BLaER1 treated with 17β-estradiol and CSF1 and Interleukin-3, amounts not matched to agents 10 nM and 100 nM (cell line): ENCODE measurements at regions not wholly inside any gene's neighbourhood (a gene's known extent, or its start where the extent isn't known, plus 50 kb on each side); places are given as distances from the start of the nearest gene placed in this dataset.

Experiments used
- H3K27ac ChIP-seq, 11 experiments: shearing (Covaris generic); formaldehyde crosslinking; 2 replicates each; pipeline ENCODE4 v1.8.1; 2022
- H3K27me3 ChIP-seq, 11 experiments: shearing (Covaris generic); formaldehyde crosslinking; 2 replicates each; pipeline ENCODE4 v1.8.1; 2022
- H3K36me3 ChIP-seq, 11 experiments: shearing (Covaris generic); formaldehyde crosslinking; 2 replicates each; pipeline ENCODE4 v1.8.1; 2022
- H3K4me1 ChIP-seq, 10 experiments: shearing (Covaris generic); formaldehyde crosslinking; 2 replicates each; pipeline ENCODE4 v1.8.1; 2022
- H3K4me2 ChIP-seq, 11 experiments: shearing (Covaris generic); formaldehyde crosslinking; 2 replicates each; pipeline ENCODE4 v1.8.1; 2022
- H3K4me3 ChIP-seq, 10 experiments: shearing (Covaris generic); formaldehyde crosslinking; 2 replicates each; pipeline ENCODE4 v1.8.1; 2022
- H3K9ac ChIP-seq, 11 experiments: shearing (Covaris generic); formaldehyde crosslinking; 2 replicates each; pipeline ENCODE4 v1.8.1; 2022
- H3K9me3 ChIP-seq, 11 experiments: shearing (Covaris generic); formaldehyde crosslinking; replicated peaks in 1 of 11; 2 replicates each; pipeline ENCODE4 v1.8.1; 2022
- H4K20me1 ChIP-seq, 11 experiments: shearing (Covaris generic); formaldehyde crosslinking; 2 replicates each; pipeline ENCODE4 v1.8.1; 2022
- Cebpa-rat ChIP-seq, 11 experiments: shearing (Covaris generic); IDR thresholded peaks; 2 replicates each; pipeline ENCODE4 v1.8.1; 2022

GRCh38 chr14:101200008-101200649, 296.6 kb upstream of the RTL1 start:
- Histone ChIP-seq H3K4me1 (no peaks in the 10 kb centered on the region), H3K27me3 (no peaks in the 10 kb centered on the region), H3K36me3 (no peaks in the 10 kb centered on the region), H3K4me3 (no peak overlapping the region), H3K4me2 (no peak overlapping the region), H4K20me1 (no peaks in the 10 kb centered on the region), H3K9ac (no peak overlapping the region), H3K27ac (no peak overlapping the region), H3K9me3 (peaks cover 9 to 22% (median 19%) of the 10 kb centered on the region in 11 experiments; a peak in 20 of 22 replicates)
- TF ChIP-seq Cebpa-rat (IDR thresholded peaks at IDR 0.05): no peak

GRCh38 chr14:101200650-101201516, 297.4 kb upstream of the RTL1 start:
- no peak overlapping the region for H3K9ac ChIP-seq
- H3K27me3 ChIP-seq: no peaks in the 10 kb centered on the region
- H3K4me2 ChIP-seq: no peak overlapping the region
- TF ChIP-seq Cebpa-rat (IDR thresholded peaks at IDR 0.05): no peak
- H3K4me3 ChIP-seq: no peak overlapping the region
- H3K36me3 ChIP-seq: no peaks in the 10 kb centered on the region
- H3K9me3 ChIP-seq: peaks cover 17 to 30% (median 25%) of the 10 kb centered on the region in 11 experiments; a peak in 21 of 22 replicates
- no peaks in the 10 kb centered on the region for H3K4me1 ChIP-seq
- no peaks in the 10 kb centered on the region for H4K20me1 ChIP-seq
- H3K27ac ChIP-seq: no peak overlapping the region

GRCh38 chr14:101201535-101202151, 298.1 kb upstream of the RTL1 start:
- Histone ChIP-seq H3K36me3 (no peaks in the 10 kb centered on the region), H4K20me1 (no peaks in the 10 kb centered on the region), H3K27ac (no peak overlapping the region), H3K9me3 (peaks cover 24 to 37% (median 33%) of the 10 kb centered on the region in 11 experiments), H3K4me1 (no peaks in the 10 kb centered on the region), H3K27me3 (no peaks in the 10 kb centered on the region), H3K4me3 (no peak overlapping the region), H3K9ac (no peak overlapping the region), H3K4me2 (no peak overlapping the region)
- no peak for TF ChIP-seq Cebpa-rat (IDR thresholded peaks at IDR 0.05)

- Histone ChIP-seq H3K9ac (no peak overlapping the region), H3K27me3 (no peaks in the 10 kb centered on the region), H3K4me3 (no peak overlapping the region), H3K27ac (no peak overlapping the region), H3K9me3 (peaks cover 36 to 49% (median 40%) of the 10 kb centered on the region in 11 experiments), H3K4me1 (no peaks in the 10 kb centered on the region), H4K20me1 (no peaks in the 10 kb centered on the region), H3K36me3 (no peaks in the 10 kb centered on the region), H3K4me2 (no peak overlapping the region)
- no peak for TF ChIP-seq Cebpa-rat (IDR thresholded peaks at IDR 0.05)
Measured at GRCh38 chr14:101202627-101203404, 299.3 kb upstream of the RTL1 start.

GRCh38 chr14:101206556-101206955, 303.0 kb upstream of the RTL1 start:
- Histone ChIP-seq H3K36me3 (no peaks in the 10 kb centered on the region; a peak in 1 of 22 replicates), H3K4me1 (no peaks in the 10 kb centered on the region), H3K9ac (no peak overlapping the region), H4K20me1 (no peaks in the 10 kb centered on the region), H3K9me3 (peaks cover 70 to 83% (median 74%) of the 10 kb centered on the region in 11 experiments), H3K4me2 (no peak overlapping the region), H3K4me3 (no peak overlapping the region), H3K27ac (no peak overlapping the region), H3K27me3 (no peaks in the 10 kb centered on the region)
- TF ChIP-seq Cebpa-rat (IDR thresholded peaks at IDR 0.05): no peak

- Histone ChIP-seq H3K27me3 (no peaks in the 10 kb centered on the region), H3K27ac (no peak overlapping the region), H3K4me3 (no peak overlapping the region), H3K9me3 (peaks cover 75 to 88% (median 79%) of the 10 kb centered on the region in 11 experiments), H3K9ac (no peak overlapping the region), H3K4me2 (no peak overlapping the region), H4K20me1 (no peaks in the 10 kb centered on the region), H3K4me1 (no peaks in the 10 kb centered on the region), H3K36me3 (no peaks in the 10 kb centered on the region; a peak in 1 of 22 replicates)
- TF ChIP-seq Cebpa-rat (IDR thresholded peaks at IDR 0.05): no peak
Measured at GRCh38 chr14:101207041-101207440, 303.5 kb upstream of the RTL1 start.

GRCh38 chr14:101207897-101208296, 304.4 kb upstream of the RTL1 start:
- H3K9me3 ChIP-seq: peaks cover 80 to 95% (median 85%) of the 10 kb centered on the region in 11 experiments
- no peaks in the 10 kb centered on the region for H3K4me1 ChIP-seq
- no peak overlapping the region for H3K4me3 ChIP-seq
- no peak overlapping the region for H3K9ac ChIP-seq
- no peak overlapping the region for H3K4me2 ChIP-seq
- no peak overlapping the region for H3K27ac ChIP-seq
- H3K36me3 ChIP-seq: no peaks in the 10 kb centered on the region; a peak in 1 of 22 replicates
- H3K27me3 ChIP-seq: no peaks in the 10 kb centered on the region
- no peaks in the 10 kb centered on the region for H4K20me1 ChIP-seq
- TF ChIP-seq Cebpa-rat (IDR thresholded peaks at IDR 0.05): no peak

- no peak for TF ChIP-seq Cebpa-rat (IDR thresholded peaks at IDR 0.05)
- no peaks in the 10 kb centered on the region for H3K4me1 ChIP-seq
- no peak overlapping the region for H3K4me3 ChIP-seq
- no peak overlapping the region for H3K4me2 ChIP-seq
- no peak overlapping the region for H3K27ac ChIP-seq
- no peaks in the 10 kb centered on the region for H4K20me1 ChIP-seq
- H3K9me3 ChIP-seq: peaks cover 85 to 99% (median 95%) of the 10 kb centered on the region in 11 experiments
- no peak overlapping the region for H3K9ac ChIP-seq
- no peaks in the 10 kb centered on the region for H3K27me3 ChIP-seq
- H3K36me3 ChIP-seq: no peaks in the 10 kb centered on the region; a peak in 1 of 22 replicates
Measured at GRCh38 chr14:101209594-101209993, 306.1 kb upstream of the RTL1 start.

GRCh38 chr14:101215266-101215665, 311.7 kb upstream of the RTL1 start:
- Histone ChIP-seq H3K4me3 (no peak overlapping the region), H3K4me2 (no peak overlapping the region), H3K36me3 (no peaks in the 10 kb centered on the region), H3K27ac (no peak overlapping the region), H3K9ac (no peak overlapping the region), H3K27me3 (no peaks in the 10 kb centered on the region), H4K20me1 (no peaks in the 10 kb centered on the region), H3K4me1 (peaks cover 0 to 11% (median 8%) of the 10 kb centered on the region in 10 experiments; a peak in 13 of 20 replicates), H3K9me3 (peaks cover 40 to 56% (median 47%) of the 10 kb centered on the region in 11 experiments)
- no peak for TF ChIP-seq Cebpa-rat (IDR thresholded peaks at IDR 0.05)
